ENCODE measurements at regions not wholly inside any gene's neighbourhood (a gene's known extent, or its start where the extent isn't known, plus 50 kb on each side); places are given as distances from the start of the nearest gene placed in this dataset.

DNA sequence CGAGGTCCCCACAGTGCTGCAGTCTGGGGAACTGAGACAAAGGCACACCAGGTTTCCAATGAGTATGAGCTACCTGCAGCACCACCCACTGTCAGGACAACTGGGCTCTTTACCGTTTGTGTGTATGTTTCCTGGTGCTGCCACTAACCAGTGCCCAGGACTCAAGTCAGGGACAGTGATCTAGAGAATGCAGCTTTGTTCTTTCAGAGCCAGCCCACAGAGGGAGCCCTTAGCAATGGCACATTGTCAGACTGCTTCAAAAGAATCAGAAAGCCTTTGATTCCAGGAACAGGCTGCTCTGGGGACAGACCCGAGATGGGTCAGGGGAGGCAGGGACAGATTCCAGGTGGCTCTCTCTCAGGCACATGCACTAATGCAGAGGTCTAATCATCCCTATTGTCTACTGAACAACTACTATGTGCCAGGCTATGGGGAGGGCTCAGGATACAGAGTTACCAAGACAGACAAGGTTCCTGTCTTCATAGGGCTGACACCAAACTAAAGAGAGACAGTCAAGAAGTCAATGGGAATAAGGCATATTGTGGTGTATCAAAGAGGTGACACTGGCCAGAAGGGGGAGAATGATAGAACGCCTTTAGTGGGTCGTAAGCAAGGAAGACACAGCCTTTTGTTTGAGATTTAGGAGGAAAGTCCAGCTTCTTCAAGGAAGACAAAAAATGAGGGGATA, 103.7 kb downstream of the VPREB1 start:
- peak overlapping the region; percentile 79; the same call in 1 of the 2 replicates for H2AK5ac ChIP-seq (ENCODE audit: low read depth, low read length)
- no peaks in the 10 kb centered on the region for H3K23me2 ChIP-seq (ENCODE audit: low read depth, low read length)
- H3K9me3 ChIP-seq (ENCODE audit: insufficient read depth in 2 of 2, low read depth in 1 of 2, low read length in 1 of 2), result no peaks in the 10 kb centered on the region
- H3K27me3 ChIP-seq (replicated peaks in 1 of 4; ENCODE audit: control insufficient read depth in 3 of 4, extremely low read depth in 1 of 4, insufficient read depth in 3 of 4, low read length in 3 of 4), result peaks cover 74 to 100% (median 97%) of the 10 kb centered on the region in 4 experiments
- H3K23ac ChIP-seq (ENCODE audit: insufficient read length), result no peak overlapping the region
- TF ChIP-seq, protein P1, sequence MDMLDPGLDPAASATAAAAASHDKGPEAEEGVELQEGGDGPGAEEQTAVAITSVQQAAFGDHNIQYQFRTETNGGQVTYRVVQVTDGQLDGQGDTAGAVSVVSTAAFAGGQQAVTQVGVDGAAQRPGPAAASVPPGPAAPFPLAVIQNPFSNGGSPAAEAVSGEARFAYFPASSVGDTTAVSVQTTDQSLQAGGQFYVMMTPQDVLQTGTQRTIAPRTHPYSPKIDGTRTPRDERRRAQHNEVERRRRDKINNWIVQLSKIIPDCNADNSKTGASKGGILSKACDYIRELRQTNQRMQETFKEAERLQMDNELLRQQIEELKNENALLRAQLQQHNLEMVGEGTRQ (IDR thresholded peaks at IDR 0.05; ENCODE audit: low read length), result no peak
- TF ChIP-seq, protein P2, sequence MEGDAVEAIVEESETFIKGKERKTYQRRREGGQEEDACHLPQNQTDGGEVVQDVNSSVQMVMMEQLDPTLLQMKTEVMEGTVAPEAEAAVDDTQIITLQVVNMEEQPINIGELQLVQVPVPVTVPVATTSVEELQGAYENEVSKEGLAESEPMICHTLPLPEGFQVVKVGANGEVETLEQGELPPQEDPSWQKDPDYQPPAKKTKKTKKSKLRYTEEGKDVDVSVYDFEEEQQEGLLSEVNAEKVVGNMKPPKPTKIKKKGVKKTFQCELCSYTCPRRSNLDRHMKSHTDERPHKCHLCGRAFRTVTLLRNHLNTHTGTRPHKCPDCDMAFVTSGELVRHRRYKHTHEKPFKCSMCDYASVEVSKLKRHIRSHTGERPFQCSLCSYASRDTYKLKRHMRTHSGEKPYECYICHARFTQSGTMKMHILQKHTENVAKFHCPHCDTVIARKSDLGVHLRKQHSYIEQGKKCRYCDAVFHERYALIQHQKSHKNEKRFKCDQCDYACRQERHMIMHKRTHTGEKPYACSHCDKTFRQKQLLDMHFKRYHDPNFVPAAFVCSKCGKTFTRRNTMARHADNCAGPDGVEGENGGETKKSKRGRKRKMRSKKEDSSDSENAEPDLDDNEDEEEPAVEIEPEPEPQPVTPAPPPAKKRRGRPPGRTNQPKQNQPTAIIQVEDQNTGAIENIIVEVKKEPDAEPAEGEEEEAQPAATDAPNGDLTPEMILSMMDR (IDR thresholded peaks at IDR 0.05; ENCODE audit: control extremely low read depth in 1 of 3, insufficient read depth in 1 of 3, low read depth in 1 of 3, low read length in 3 of 3), result peak; percentile 5 to 57 (median 46)
- no peak overlapping the region for H3K4ac ChIP-seq (replicated peaks; ENCODE audit: insufficient read length, low read depth, low read length)
- no peak overlapping the region for H2AFZ ChIP-seq (ENCODE audit: low read length)
- no peak overlapping the region for H4K8ac ChIP-seq (ENCODE audit: extremely low read depth, insufficient read depth, low read length)
- no peak overlapping the region for H3K27ac ChIP-seq (ENCODE audit: low read depth, low read length)
- no peaks in the 10 kb centered on the region for H3K79me1 ChIP-seq (ENCODE audit: low read depth, low read length)
- H4K20me1 ChIP-seq (replicated peaks in 1 of 2; ENCODE audit: control insufficient read depth in 1 of 2, insufficient read depth in 2 of 2, low read length in 2 of 2), result peaks cover 2 to 5% of the 10 kb centered on the region in 2 experiments
- H2BK15ac ChIP-seq (ENCODE audit: low read length), result 0 out of 2 replicates have a peak overlapping the region, but pooled peaks have one; percentile 25
- H3K79me2 ChIP-seq (ENCODE audit: control insufficient read depth in 1 of 2, insufficient read depth in 2 of 2, low read length in 2 of 2), result no peaks in the 10 kb centered on the region
- no peaks in the 10 kb centered on the region for H3K36me3 ChIP-seq (ENCODE audit: control insufficient read depth in 2 of 4, insufficient read depth in 4 of 4, low read length in 3 of 4)
- ChIA-PET CTCF (ENCODE audit: partially characterized antibody) (interaction anchor here (0.9 to 2.5 kb wide), 15 partner anchors 9 to 608 kb away, joined by 3 to 14 read pairs (median 5); no protein-coding TSS in a partner anchor), POLR2A (ENCODE audit: partially characterized antibody) (no interaction called here)
- peak; percentile 28 for FAIRE-seq
- H3K9ac ChIP-seq (replicated peaks in 1 of 4; ENCODE audit: extremely low read depth in 1 of 4, low read depth in 3 of 4, low read length in 3 of 4), result no peak overlapping the region; a peak in 1 of 7 replicates
- no peak overlapping the region for H2BK20ac ChIP-seq (ENCODE audit: low read length)
- no peak overlapping the region for H4K91ac ChIP-seq (replicated peaks; ENCODE audit: insufficient read length, low read length)
- peaks cover 0 to 4% (median 2%) of the 10 kb centered on the region in 4 experiments; a peak in 3 of 7 replicates for H3K4me1 ChIP-seq (replicated peaks in 1 of 4; ENCODE audit: control insufficient read depth in 3 of 4, insufficient read depth in 4 of 4, low read length in 3 of 4)
- peak overlapping the region; percentile 92 for H2BK12ac ChIP-seq (ENCODE audit: low read depth, low read length)
- H2BK120ac ChIP-seq (replicated peaks; ENCODE audit: low read depth, low read length), result no peak overlapping the region
- no peak overlapping the region for H2BK5ac ChIP-seq (ENCODE audit: low read depth, low read length)
- H3K18ac ChIP-seq (ENCODE audit: extremely low read depth, low read length), result no peak overlapping the region
- H3K4me3 ChIP-seq (ENCODE audit: extremely low read depth in 1 of 4, insufficient read depth in 2 of 4, low read depth in 3 of 4, low read length in 4 of 4), result no peak overlapping the region
- WGBS, 2 experiments (ENCODE audit: extremely low coverage in 1 of 2, insufficient coverage in 1 of 2, insufficient read length in 1 of 2, insufficient replicate concordance in 2 of 2, low coverage in 1 of 2, low lambda C conversion rate in 2 of 2, missing lambda C conversion rate in 1 of 2), result 52% methylated on average over 5 of the region's 5 CpGs; no CpG with 5 or more reads in 1 of the 2 experiments
- no peak overlapping the region for H3K14ac ChIP-seq (ENCODE audit: insufficient read length)
- H4K5ac ChIP-seq (ENCODE audit: insufficient read length, low read depth, low read length), result no peak overlapping the region
- peak in 1 of 2 experiments; percentile 50 for DNase-seq (ENCODE audit: low read depth in 1 of 2, low spot score in 2 of 2)
- H3K56ac ChIP-seq (replicated peaks; ENCODE audit: insufficient read length, low read depth, low read length), result no peak overlapping the region
- H3K4me2 ChIP-seq (ENCODE audit: insufficient read depth in 1 of 2, low read depth in 2 of 2, low read length in 2 of 2), result no peak overlapping the region; a peak in 1 of 4 replicates

All from H1 (cell line).